AG10803 (cell line): ENCODE measurements at regions not wholly inside any gene's neighbourhood (a gene's known extent, or its start where the extent isn't known, plus 50 kb on each side); places are given as distances from the start of the nearest gene placed in this dataset.

Experiments
- DNase-seq: peaks from one replicate; pipeline ENCODE4 v3.0.0; 2010; ENCODE audit warnings: low read depth
- H3K4me3 ChIP-seq: 2 replicates; pipeline ENCODE4 v1.5.1; 2011; ENCODE audit warnings: mild to moderate bottlenecking, low read length, control low read depth
- TF ChIP-seq, protein P1 (sequence below): conservative IDR thresholded peaks from 2 replicates; pipeline ENCODE4 v1.5.1; 2011; ENCODE audit warnings: mild to moderate bottlenecking, low read length, control low read depth, inconsistent platforms

DNA sequence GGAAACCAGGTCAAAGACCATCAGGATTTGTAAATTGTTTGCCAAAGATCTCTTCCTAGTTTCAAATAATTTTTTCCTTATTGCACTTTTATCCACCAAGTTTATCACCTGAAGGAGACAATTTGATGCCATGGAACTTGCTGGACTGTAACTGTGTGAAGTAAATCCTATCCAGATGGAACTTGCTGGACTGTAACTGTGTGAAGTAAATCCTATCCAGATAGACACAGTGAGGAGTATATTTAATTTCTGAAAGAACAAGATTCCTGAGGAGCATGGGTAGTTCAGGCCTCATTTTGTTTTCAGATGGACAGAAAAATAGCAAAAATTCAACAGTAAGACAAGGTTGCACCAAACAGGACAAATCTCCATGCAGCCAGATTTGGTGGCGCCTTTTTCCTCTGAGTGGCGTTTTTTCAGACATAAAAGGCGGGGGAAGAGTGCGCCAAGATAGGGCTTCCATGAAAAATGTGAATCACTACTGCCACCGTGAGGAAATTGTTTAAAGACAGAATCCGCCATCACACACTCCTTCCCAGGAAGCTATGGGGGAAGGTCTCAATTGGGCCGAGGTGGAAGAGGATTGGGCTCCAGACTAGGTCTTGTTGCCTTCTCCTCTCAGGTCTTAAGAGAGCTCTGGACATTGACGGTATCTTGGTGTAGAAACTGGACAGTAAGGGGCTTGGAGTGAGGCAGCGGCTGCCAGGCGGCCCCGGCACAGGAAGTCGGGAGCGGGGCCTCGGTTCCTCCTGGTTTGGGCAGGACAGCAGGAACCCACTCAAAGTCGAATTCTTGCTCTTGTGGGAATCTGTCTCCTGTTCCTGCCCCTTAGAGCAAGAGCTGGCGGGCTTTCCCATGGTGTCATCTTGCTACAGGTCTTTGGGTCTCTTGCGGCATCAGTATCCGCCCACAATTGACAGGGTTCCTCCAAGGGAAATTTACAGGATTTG is 234.7 kb downstream of the OR13H1 start:
- no peak overlapping the region for H3K4me3 ChIP-seq
- no peak for DNase-seq
- TF ChIP-seq, protein P1, sequence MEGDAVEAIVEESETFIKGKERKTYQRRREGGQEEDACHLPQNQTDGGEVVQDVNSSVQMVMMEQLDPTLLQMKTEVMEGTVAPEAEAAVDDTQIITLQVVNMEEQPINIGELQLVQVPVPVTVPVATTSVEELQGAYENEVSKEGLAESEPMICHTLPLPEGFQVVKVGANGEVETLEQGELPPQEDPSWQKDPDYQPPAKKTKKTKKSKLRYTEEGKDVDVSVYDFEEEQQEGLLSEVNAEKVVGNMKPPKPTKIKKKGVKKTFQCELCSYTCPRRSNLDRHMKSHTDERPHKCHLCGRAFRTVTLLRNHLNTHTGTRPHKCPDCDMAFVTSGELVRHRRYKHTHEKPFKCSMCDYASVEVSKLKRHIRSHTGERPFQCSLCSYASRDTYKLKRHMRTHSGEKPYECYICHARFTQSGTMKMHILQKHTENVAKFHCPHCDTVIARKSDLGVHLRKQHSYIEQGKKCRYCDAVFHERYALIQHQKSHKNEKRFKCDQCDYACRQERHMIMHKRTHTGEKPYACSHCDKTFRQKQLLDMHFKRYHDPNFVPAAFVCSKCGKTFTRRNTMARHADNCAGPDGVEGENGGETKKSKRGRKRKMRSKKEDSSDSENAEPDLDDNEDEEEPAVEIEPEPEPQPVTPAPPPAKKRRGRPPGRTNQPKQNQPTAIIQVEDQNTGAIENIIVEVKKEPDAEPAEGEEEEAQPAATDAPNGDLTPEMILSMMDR, result no peak

DNA sequence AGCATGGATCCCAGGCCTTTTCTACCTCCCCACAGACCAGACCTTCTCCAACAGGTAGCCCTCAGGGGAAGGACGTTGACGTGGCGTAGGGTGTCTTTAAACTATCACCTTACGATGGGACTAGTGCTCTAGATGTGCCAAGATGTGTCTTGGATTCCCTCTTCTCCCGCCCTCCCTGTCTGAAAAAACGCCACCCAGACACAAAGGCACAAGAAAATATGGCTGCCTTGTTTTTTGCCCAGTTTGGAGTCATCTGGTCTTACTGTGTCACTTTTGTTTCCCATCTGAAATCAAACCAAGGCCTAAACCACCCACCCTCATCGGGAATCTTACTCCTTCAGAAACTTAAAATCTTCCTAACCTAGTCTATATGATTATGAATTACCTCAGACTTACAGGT is 235.4 kb downstream of the OR13H1 start:
- H3K4me3 ChIP-seq, result no peak overlapping the region
- TF ChIP-seq, protein P1, result no peak
- no peak for DNase-seq

DNA sequence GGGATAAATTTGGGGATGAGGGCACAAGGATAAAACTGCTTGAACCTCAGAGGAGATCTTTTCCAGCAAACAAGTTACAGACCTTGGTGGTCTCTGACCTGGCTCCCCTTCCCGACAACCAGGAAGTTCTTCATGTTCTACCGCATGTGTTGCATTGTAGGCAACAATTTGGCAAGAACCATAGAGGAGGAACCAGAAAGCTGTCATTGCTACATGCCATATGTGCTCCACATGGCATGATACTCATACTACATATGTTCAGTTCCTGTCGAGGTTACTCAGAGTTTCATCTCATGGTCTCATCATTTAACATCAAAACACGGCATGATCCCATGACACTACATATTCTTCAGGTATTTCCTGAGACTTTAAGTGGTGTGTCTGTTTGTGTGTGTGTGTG is 235.9 kb downstream of the OR13H1 start:
- no peak for DNase-seq
- TF ChIP-seq, protein P1, result no peak
- H3K4me3 ChIP-seq, result no peak overlapping the region

DNA sequence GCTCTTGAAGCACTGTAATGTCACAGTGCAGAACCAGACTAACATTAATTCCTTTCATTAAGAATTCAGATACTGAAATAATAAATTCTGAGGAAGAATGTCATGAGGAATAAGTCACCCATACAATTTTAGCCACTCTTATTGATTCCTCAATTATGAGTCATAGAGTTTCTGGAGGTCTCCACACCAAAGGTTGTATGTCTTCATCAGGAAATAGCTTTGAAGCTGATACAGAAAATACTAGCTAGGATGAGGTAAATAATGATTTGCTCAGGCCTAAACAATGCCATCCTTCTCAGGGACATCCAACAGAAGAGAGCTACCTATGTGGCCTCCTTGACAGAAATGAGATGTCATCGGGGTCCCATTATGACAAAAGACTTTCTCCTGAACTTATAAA is 238.8 kb downstream of the OR13H1 start:
- no peak overlapping the region for H3K4me3 ChIP-seq
- DNase-seq, result no peak
- TF ChIP-seq, protein P1, result no peak

DNA sequence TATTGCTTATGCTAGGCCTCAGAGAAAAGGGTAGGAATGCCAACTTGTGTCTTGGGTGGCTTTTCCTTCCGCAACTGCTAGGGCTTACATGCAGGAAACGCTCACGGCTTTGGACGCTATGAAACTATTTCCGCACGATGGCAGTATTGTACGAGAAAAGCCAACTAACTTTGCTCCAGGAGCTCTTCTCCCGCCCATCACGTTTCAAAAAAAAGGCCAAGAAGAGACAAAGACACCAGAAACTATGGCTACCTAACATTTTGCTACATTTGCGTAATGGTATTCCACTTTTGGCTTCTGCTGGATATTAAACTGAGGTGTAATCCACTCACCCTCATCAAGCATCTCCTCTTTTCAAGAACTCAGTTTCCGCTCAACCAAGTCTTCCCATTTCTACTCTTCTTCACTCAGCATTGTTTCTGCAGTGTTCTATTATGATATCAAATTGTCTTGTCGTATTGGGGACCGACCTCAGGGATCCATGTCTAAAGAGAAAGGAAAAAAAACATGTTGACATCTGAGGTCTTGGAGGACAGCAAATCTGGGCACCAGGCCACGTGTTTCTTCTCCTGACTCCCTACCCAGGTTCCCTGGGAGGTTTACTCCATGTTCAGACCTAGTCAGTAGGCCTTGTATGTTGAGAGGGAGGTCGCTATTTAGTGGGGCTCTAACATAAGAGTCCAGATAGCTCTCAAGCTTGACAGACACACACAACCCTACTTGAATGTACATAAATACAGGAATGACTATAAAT is 239.4 kb upstream of the STK26 start:
- TF ChIP-seq, protein P1, result no peak
- no peak overlapping the region for H3K4me3 ChIP-seq
- DNase-seq, result no peak

DNA sequence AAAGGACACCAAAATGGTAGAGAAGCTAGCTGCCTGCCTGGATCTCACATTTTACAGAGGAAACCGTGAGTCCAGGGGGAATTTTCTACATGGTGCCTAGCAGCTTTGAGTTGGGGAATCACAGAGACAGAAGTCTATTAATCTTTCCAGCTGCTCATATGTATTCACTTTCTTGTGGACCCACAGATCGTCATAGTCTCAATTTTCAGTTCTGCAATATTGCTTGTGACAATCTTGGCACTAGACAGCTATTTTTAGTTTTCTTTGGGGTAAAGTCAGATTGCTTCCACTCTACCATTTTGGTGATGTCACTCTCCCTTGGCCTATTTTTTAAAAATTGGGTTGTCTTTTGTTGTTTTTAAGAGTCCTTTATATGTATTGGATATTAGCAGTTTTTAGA is 233.4 kb upstream of the STK26 start:
- DNase-seq, result no peak
- H3K4me3 ChIP-seq, result no peak overlapping the region
- TF ChIP-seq, protein P1, result no peak
